Upper lobe of left lung (tissue), 6 donors: ENCODE measurements at regions not wholly inside any gene's neighbourhood (a gene's known extent, or its start where the extent isn't known, plus 50 kb on each side); places are given as distances from the start of the nearest gene placed in this dataset.

ENCODE experiments used
- ATAC-seq, 2 donors: fragments of 200-7000 bp; cut with Tn5 transposase; one replicate each; pipeline ENCODE4 v1.9.1; 2022; ENCODE audit warnings: mild to moderate bottlenecking in 2 of 2, moderate library complexity in 2 of 2; ENCODE audit not compliant: low FRiP score in 2 of 2
- DNase-seq, 2 donors: peaks; one replicate each; pipeline ENCODE4 v3.0.0-alpha.2; 2019 to 2020
- H3K27ac ChIP-seq, 4 donors: fragments of 200-600 bp; sonication (generic); one replicate each; pipeline ENCODE4 v1.5.1; 2016 to 2019
- H3K27me3 ChIP-seq, 4 donors: fragments of 200-600 bp; sonication (generic); one replicate each; pipeline ENCODE4 v1.5.1; 2017 to 2019
- H3K36me3 ChIP-seq, 4 donors: fragments of 200-600 bp; sonication (generic); one replicate each; pipeline ENCODE4 v1.5.1; 2016 to 2019
- H3K4me1 ChIP-seq, 4 donors: fragments of 200-600 bp; sonication (generic); one replicate each; pipeline ENCODE4 v1.5.1; 2018 to 2019
- H3K4me3 ChIP-seq, 4 donors: fragments of 200-600 bp; sonication (generic); one replicate each; pipeline ENCODE4 v1.5.1; 2017 to 2019; ENCODE audit warnings: mild to moderate bottlenecking in 2 of 4, moderate library complexity in 1 of 4
- H3K9me3 ChIP-seq, 4 donors: fragments of 200-600 bp; sonication (generic); one replicate each; pipeline ENCODE4 v1.5.1; 2018 to 2019
- CTCF ChIP-seq, 6 experiments: fragments of 450-650 bp in 4 of 6; fragments of 200-600 bp in 2 of 6; sonication (generic) in 2 of 6; IDR thresholded peaks; one replicate each; pipeline ENCODE4 v1.5.1; 2016 to 2019; ENCODE audit warnings: antibody characterized with exemption in 6 of 6
- EP300 ChIP-seq, 4 donors: sonication (generic); formaldehyde crosslinking; IDR thresholded peaks; one replicate each; pipeline ENCODE4 v1.5.1; 2017; ENCODE audit warnings: antibody characterized with exemption in 4 of 4, control low read depth in 2 of 4
- POLR2A ChIP-seq, 4 donors: fragments of 450-650 bp; IDR thresholded peaks; one replicate each; pipeline ENCODE4 v1.5.1; 2016 to 2017; ENCODE audit warnings: antibody characterized with exemption in 4 of 4, mild to moderate bottlenecking in 2 of 4
- POLR2AphosphoS5 ChIP-seq, 2 donors: sonication (generic); formaldehyde crosslinking; IDR thresholded peaks; one replicate each; pipeline ENCODE4 v1.5.1; 2017; ENCODE audit warnings: antibody characterized with exemption in 2 of 2
- WGBS, 2 donors: methylation state at CpG; one replicate each; pipeline ENCODE4 v1.1.5; 2017 to 2018; 5-methylcytosine and 5-hydroxymethylcytosine counted together
- donor health status: DM: no; HTN: no; CAD: no; lungs with moderate emphysema.
- donor health status: DM: no; HTN: yes; CAD: no; lungs with severe emphysema.

GRCh38 chr4:66574145-66574978 is 904.1 kb upstream of the EPHA5 start:
- no peaks in the 10 kb centered on the region for H3K36me3 ChIP-seq
- H3K4me3 ChIP-seq: no peak overlapping the region
- H3K4me1 ChIP-seq: no peaks in the 10 kb centered on the region
- H3K9me3 ChIP-seq: no peaks in the 10 kb centered on the region
- ATAC-seq: peak in 1 of 2 donors; percentile 19
- no peaks in the 10 kb centered on the region for H3K27me3 ChIP-seq
- no peak overlapping the region for H3K27ac ChIP-seq
- no peak for TF ChIP-seq POLR2A (IDR thresholded peaks at IDR 0.05)
- no peak for TF ChIP-seq POLR2AphosphoS5 (IDR thresholded peaks at IDR 0.05)
- no peak for TF ChIP-seq CTCF (IDR thresholded peaks at IDR 0.05)
- TF ChIP-seq EP300 (IDR thresholded peaks at IDR 0.05): no peak
- no peak for DNase-seq
- WGBS, 2 donors: 82 to 84% methylated on average over 7 of the region's 7 CpGs

- Histone ChIP-seq H3K27ac (no peak overlapping the region), H3K27me3 (no peaks in the 10 kb centered on the region), H3K36me3 (no peaks in the 10 kb centered on the region), H3K9me3 (no peaks in the 10 kb centered on the region), H3K4me3 (no peak overlapping the region), H3K4me1 (no peaks in the 10 kb centered on the region)
- DNase-seq (no peak), ATAC-seq (no peak)
- no peak for TF ChIP-seq POLR2A (IDR thresholded peaks at IDR 0.05)
- TF ChIP-seq POLR2AphosphoS5 (IDR thresholded peaks at IDR 0.05): no peak
- TF ChIP-seq CTCF (IDR thresholded peaks at IDR 0.05): no peak
- TF ChIP-seq EP300 (IDR thresholded peaks at IDR 0.05): no peak
- WGBS, 2 donors: 43 to 52% methylated on average over 2 of the region's 2 CpGs
Observed at GRCh38 chr4:66572949-66573348, 902.7 kb upstream of the EPHA5 start.

- Histone ChIP-seq H3K36me3 (no peaks in the 10 kb centered on the region), H3K4me1 (no peaks in the 10 kb centered on the region), H3K27me3 (no peaks in the 10 kb centered on the region), H3K4me3 (no peak overlapping the region), H3K27ac (no peak overlapping the region), H3K9me3 (no peaks in the 10 kb centered on the region)
- 76 to 81% methylated on average over 1 of the region's 1 CpG for WGBS, 2 donors
- DNase-seq (no peak), ATAC-seq (no peak)
- TF ChIP-seq EP300 (IDR thresholded peaks at IDR 0.05) (no peak), CTCF (IDR thresholded peaks at IDR 0.05) (no peak), POLR2AphosphoS5 (IDR thresholded peaks at IDR 0.05) (no peak), POLR2A (IDR thresholded peaks at IDR 0.05) (no peak)
Observed at GRCh38 chr4:66571145-66571695, 900.9 kb upstream of the EPHA5 start.

GRCh38 chr4:66569228-66569627 is 898.9 kb upstream of the EPHA5 start:
- Histone ChIP-seq H3K4me1 (no peaks in the 10 kb centered on the region), H3K27me3 (no peaks in the 10 kb centered on the region), H3K27ac (no peak overlapping the region), H3K4me3 (no peak overlapping the region), H3K9me3 (no peaks in the 10 kb centered on the region), H3K36me3 (no peaks in the 10 kb centered on the region)
- ATAC-seq: no peak
- no peak for TF ChIP-seq CTCF (IDR thresholded peaks at IDR 0.05)
- TF ChIP-seq POLR2AphosphoS5 (IDR thresholded peaks at IDR 0.05): no peak
- no peak for TF ChIP-seq POLR2A (IDR thresholded peaks at IDR 0.05)
- TF ChIP-seq EP300 (IDR thresholded peaks at IDR 0.05): no peak
- DNase-seq: no peak

GRCh38 chr4:66568431-66568830 is 898.1 kb upstream of the EPHA5 start:
- DNase-seq (no peak), ATAC-seq (no peak)
- Histone ChIP-seq H3K4me3 (no peak overlapping the region), H3K27ac (no peak overlapping the region), H3K9me3 (no peaks in the 10 kb centered on the region), H3K36me3 (no peaks in the 10 kb centered on the region), H3K27me3 (no peaks in the 10 kb centered on the region), H3K4me1 (no peaks in the 10 kb centered on the region)
- TF ChIP-seq POLR2A (IDR thresholded peaks at IDR 0.05): no peak
- TF ChIP-seq CTCF (IDR thresholded peaks at IDR 0.05): no peak
- no peak for TF ChIP-seq EP300 (IDR thresholded peaks at IDR 0.05)
- 87 to 93% methylated on average over 3 of the region's 3 CpGs for WGBS, 2 donors
